GM18508 (cell line): ENCODE measurements at regions not wholly inside any gene's neighbourhood (a gene's known extent, or its start where the extent isn't known, plus 50 kb on each side); places are given as distances from the start of the nearest gene placed in this dataset.

Experiments used
- ATAC-seq: cut with Tn5 transposase; IDR thresholded peaks from one replicate; pipeline ENCODE4 v1.9.1; 2021; ENCODE audit warnings: moderate number of reproducible peaks; ENCODE audit not compliant: insufficient read depth, unreplicated experiment

- no peak for ATAC-seq
Measured at GRCh38 chr4:165761963-165762362, 111.1 kb upstream of the TLL1 start.

- no peak for ATAC-seq
Measured at GRCh38 chr4:165763640-165764039, 109.4 kb upstream of the TLL1 start.

DNA sequence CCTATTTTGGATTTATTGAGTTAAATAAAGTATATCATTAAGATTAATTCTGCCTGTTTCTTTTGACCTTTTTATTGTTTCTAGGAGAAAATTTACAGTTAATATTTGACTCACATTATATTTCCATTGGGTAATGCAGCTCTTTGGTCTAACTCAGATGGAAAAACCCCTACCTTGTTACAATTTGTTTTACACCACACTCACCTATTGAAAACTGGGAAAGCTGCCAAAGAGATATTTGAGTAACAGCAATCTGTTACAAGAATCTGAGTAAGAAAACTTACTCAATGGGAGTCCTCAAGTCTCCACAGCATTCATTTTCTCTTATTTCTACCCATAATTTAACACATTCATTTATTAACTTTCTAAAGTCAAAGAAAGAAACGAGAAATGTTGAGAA, 108.0 kb upstream of the TLL1 start:
- ATAC-seq = no peak

GRCh38 chr4:165766018-165766417, 107.0 kb upstream of the TLL1 start:
- no peak for ATAC-seq

- ATAC-seq = no peak
Measured at GRCh38 chr4:165766976-165767375, 106.1 kb upstream of the TLL1 start.

- ATAC-seq = no peak
Measured at GRCh38 chr4:165767671-165768070, 105.4 kb upstream of the TLL1 start.

DNA sequence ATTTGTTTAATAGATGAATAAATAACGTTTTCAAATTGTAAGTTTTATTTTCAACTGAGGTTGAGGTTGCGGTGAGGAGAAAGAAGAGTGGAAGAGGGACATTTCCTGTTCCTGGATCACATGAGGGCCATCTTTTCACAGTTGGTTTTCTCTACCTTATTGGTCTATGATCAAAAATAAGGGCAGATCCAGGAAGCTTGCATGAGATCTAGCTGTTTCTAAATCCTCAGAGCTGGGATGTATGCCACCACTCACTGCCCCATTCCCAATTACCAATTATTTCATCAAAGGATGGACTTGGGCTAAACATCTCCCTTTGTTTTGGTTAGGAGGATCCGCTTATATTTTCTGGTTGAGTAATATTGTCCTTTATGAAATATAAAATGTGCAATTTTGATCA, 104.8 kb upstream of the TLL1 start:
- ATAC-seq = no peak

DNA sequence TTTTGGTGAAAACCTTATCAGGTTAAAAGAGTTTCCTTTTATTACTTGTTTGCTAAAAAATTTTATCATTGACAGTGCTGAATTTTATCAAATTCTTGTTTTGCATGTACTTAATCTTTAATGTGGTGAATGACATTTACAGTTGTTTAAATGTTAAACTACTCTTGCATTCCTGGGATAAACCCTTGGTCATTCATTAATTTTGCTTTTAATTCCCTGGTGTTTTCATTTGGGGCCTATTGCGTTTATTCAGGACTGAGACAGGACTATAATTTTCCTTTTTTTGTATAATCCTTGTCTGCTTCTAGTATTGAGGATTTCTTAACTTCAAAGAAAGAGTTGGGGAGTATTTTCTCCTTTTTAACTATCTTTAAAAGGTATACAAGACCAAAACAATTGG, 98.7 kb upstream of the TLL1 start:
- no peak for ATAC-seq

DNA sequence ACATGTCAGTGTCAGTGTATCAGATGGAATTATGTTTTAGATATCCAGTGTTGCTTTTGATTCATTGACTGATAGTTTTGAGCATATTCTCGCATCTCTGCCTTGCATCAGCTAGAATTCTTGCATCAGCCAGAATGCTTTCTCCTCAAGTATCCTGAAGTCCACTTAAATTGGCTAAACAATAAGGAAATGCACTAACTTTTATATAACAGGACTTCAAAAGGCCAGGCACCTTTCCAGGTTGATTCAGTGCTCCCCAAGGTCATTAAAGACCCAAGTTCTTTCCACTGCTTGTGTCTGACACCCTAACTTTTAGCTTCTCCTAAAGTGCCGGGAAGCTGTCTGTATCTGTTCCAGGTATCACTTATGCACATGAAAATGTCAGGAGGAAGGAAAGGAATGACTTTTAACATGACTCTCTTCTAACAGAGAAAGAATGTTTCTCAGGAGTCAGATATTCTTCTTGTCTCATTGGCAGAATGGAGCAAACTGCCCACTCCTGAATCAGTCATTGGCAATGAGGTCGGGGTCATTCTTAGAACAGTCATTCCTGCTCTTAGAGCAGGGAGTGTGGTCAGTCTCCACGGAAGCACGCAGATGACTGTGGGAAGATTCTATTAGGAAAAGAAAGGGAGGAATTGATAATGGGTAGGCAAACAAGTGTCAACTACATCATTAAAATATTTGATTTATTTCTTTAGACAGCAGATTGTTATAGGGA, 92.9 kb upstream of the TLL1 start:
- ATAC-seq = no peak

DNA sequence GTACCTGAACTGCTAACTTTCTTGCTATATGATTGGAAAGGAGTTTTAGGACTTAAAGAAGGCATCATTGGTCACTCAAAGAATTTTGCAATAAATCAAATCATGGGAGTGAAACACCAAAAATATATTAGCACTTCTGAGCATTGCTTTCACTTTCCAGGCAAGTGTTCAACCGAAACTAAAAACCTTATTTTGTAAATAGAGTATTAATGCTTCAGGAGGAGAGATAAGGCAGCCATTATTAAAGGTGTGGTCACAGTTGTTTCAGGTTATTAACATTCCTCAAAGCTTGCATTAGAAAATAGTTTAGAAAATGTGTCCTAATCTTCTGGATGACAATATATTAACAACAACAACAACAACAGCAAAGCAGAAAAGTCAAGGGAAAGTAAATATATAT, 92.3 kb upstream of the TLL1 start:
- ATAC-seq = no peak

DNA sequence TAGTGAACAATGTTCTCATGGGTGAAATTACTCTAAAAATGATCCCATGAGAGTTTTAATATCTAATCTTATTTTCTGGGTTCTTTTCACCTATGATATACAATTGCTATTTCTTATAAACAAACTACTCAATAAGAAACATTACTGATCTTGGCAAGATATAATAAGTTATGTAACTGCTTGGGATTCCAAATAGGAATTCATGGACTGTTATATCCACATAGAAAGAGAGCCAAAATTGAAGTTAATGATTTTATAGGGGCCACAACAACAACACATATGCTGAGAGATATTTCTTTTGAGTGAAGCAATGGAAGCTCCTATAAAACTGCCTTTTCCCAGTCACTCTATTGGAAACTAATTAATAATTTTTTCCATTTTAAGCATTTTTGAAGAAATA, 90.4 kb upstream of the TLL1 start:
- ATAC-seq = no peak

DNA sequence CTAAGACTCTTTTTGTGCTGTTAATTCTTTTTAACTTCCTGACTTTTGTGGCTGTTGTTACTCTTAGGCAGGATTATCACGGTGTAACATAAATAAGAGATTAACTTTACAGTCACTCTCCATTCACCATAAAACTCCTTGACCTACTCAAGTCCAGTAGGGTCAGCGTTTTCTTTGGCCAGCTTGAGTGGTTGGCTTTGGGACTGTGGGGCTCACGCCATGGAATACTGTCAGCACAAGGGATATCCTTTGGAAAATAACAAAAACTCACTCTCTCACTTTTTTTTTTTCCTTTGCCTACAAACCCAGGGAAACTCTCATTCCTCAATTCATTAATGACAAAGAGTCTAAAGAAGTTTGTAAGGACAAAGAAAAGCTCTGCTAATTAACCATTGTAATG, 89.4 kb upstream of the TLL1 start:
- no peak for ATAC-seq

DNA sequence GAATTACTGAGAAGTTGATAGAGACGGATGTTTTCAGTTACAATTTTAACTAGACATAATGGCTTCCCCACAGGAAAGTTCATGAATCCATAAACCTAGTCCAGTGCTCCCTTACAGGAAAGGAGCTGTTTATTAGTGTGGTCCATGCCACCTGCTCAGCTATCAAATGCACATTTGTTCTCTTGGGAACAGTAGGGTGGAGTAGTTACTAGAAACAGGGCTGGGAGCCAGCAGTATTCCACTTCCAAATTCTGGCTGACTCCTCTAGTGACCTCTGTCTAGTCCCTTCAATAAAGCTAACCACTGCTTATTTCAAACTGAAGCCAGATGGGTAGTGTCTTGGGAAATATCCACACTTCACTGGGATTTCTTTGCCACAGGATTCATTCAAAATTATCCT, 88.4 kb upstream of the TLL1 start:
- ATAC-seq = no peak

- ATAC-seq = no peak
Measured at GRCh38 chr4:165785337-165785736, 87.7 kb upstream of the TLL1 start.

DNA sequence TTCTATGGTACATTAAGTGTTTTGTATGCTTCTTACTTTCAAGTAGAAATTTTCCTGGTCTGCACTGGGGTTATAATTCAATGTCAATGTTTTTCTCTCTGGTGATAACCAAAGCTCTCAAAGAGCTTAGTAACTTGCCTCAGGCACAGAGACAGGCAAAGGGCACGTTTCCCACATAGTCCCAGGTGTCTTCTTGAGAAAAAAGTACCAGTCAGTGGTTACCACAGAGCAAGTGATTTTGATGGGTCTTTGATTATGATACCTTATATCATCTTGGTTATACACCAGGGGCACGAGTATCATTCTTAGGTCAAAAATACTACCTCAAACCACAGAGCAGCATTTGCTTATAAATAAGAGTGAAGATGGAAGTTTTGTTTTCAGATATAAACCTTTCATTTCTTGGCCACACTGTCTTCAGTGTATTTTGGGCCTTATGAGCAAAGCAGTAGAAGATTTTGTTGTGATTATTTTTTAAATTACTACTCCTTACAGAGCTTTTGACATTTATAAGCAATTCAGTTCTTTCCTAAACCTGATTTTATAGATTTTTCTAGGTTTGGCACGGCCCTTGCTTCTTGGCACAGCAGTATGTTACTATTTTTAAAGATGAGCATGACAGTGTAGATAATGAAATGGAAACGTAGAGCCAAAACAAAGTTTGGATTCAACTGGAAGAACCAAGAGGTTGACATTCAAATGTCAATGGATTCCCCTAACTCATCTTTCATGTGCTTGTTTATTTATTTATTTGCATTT, 85.3 kb upstream of the TLL1 start:
- no peak for ATAC-seq

DNA sequence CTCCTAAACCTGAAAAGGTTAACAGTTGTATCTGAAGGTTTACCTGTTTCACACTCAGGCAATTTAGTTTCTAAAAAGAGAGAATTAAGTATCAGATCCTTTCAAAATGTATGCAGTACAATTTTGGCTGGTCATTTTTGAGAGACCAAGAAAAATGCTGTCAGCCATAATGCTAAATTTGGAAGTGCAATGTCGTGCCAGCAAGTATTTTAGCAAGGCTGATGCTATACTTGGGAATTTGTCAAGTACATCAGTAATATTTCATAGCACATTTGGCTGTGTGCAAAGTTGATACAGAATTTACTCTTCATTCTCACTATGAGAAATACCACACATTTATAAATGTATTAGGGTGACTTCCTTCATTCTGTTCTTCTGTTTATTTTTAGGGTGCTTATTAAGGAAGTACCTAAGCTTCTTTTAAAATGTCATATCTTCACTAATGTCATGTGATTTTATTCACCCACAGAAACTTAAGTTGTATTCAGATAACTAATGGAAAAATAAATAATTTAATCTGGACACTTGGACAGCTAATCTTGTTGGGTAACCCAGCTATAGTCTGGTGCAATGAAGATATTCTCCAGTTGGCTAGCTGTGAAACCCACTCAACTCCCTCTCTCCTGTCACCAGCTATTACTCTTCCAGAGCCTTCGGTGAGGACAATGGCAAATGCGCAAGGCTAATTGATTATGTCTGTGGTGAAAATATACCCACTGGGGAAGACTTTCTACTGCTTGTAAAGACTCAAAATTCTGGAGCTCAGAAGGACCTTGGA, 84.2 kb upstream of the TLL1 start:
- no peak for ATAC-seq

DNA sequence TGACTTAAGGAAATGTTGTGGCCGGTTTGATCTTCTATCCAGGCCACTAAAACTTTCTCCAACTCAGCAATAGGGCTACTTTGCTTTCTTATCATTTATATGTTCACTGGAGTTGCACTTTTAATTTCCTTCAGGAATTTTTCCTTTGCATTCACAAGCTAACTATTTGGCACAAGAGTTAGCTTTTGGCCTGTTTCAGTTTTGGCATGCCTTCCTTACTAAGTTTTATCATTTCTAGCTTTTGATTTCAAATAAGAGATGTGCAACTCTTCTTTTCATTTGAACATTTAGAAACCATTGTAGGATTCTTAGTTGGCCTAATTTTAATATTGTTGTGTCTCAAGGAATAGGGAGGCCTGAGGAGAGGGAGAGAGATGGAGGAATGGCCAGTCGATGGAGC, 79.8 kb upstream of the TLL1 start:
- no peak for ATAC-seq

DNA sequence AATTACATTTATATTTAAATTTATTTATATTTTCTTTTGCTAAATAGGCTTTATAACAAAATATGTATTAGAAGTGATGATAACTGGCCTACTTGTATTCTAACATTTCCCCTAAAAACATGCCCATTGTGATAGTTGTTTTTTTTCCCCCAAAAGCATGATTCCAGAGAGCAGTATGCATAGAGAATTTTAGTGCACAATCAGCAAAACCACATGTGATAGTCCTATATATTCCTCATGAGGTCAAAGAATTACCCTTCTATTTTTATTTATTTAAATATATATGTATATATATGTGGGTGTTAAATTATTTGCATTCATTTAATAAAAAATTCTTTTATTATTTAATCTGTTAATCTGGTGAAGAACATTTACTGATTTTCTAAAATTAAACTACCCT, 78.2 kb upstream of the TLL1 start:
- no peak for ATAC-seq

DNA sequence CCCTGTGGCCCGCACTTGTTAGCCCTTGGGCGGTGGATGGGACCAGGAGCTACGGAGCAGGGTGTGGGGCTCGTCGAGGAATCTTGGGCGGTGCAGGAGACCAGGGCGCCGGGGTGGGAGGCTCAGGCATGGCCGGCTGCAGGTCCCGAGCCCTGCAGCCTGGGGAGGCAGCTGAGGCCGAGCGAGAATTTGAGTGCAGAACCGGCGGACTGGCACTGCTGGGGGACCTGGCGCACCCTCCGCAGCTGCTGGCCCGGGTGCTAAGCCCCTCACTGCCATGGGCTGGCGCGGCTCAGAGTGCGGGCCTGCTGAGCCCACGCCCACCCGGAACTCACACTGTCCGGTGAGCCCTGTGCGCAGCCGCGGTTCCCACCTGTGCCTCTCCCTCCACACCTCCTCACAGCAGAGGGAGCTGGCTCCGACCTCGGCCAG, 73.6 kb upstream of the TLL1 start:
- no peak for ATAC-seq

DNA sequence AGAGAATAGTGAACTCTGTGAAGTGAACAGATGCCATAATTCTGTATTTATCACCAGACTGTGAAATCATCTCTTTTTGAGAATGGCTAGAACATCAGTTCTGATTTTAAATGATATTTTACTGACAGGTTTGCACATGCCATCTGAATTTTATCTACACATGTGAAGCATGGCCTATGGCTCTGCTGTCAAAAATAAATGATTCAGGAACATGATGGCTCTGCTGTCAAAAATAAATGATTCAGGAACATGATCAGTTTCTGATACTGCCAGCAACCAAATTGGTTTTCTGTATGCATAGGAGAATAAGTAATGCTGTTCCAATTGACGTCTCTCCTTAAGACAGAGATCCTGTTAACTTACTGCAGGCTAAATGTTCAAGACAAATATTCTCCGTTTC, 70.6 kb upstream of the TLL1 start:
- no peak for ATAC-seq

- ATAC-seq = no peak
Measured at GRCh38 chr4:165803005-165803404, 70.0 kb upstream of the TLL1 start.
